ENCODE measurements at regions not wholly inside any gene's neighbourhood (a gene's known extent, or its start where the extent isn't known, plus 50 kb on each side); places are given as distances from the start of the nearest gene placed in this dataset.

DNA sequence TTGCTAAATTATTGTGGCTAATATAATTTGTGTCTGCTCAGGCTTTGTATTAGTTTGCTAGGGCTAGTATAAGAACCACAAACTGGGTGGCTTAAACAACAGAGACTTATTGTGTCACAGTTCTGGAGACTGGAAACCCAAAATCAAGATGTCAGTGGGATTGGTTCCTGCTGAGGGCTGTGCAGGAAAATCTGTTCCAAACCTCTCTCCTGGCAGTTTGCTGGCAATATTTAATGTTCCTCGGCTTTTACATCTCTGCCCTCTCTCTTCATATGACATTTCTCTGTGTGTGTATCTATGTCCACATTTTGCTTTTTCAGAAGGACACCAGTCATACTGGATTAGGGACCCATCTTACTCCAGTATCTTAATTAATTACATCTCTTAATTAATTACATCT, 498.8 kb upstream of the CD180 start:
- no peak for TF ChIP-seq CTCF (IDR thresholded peaks at IDR 0.05; ENCODE audit: low read depth, low read length)
- H3K27ac ChIP-seq: no peak overlapping the region
- H3K9me3 ChIP-seq (ENCODE audit: severe bottlenecking): no peaks in the 10 kb centered on the region
- no peak overlapping the region for H3K4me3 ChIP-seq (ENCODE audit: low read depth, low read length)
- H3K27me3 ChIP-seq (ENCODE audit: insufficient read depth, low read depth, severe bottlenecking): no peaks in the 10 kb centered on the region
- no peak for DNase-seq
- H3K36me3 ChIP-seq: no peaks in the 10 kb centered on the region

DNA sequence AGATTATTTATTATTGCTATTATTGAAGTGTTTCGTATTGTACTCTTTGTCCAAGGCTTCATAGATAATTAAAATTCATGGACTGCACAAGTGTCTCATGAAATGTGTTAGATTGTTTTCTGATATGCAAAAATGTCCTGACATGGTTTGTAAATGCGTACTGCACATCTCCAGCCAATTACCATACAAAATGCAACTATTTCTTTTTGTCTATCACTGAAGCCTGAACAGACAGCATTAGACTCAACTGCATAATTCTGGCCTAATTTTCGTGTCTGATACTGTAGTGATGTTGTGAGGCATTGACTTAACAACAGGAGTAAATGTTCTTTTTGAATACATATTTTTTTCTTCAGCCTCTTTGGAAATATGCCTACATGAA, 498.2 kb upstream of the CD180 start:
- no peak for DNase-seq
- H3K9me3 ChIP-seq (ENCODE audit: severe bottlenecking): no peaks in the 10 kb centered on the region
- TF ChIP-seq CTCF (IDR thresholded peaks at IDR 0.05; ENCODE audit: low read depth, low read length): no peak
- H3K36me3 ChIP-seq: no peaks in the 10 kb centered on the region
- H3K27me3 ChIP-seq (ENCODE audit: insufficient read depth, low read depth, severe bottlenecking): no peaks in the 10 kb centered on the region
- no peak overlapping the region for H3K27ac ChIP-seq
- H3K4me3 ChIP-seq (ENCODE audit: low read depth, low read length): no peak overlapping the region

- TF ChIP-seq CTCF (IDR thresholded peaks at IDR 0.05; ENCODE audit: low read depth, low read length): no peak
- H3K9me3 ChIP-seq (ENCODE audit: severe bottlenecking): no peaks in the 10 kb centered on the region
- no peak overlapping the region for H3K27ac ChIP-seq
- no peak overlapping the region for H3K4me3 ChIP-seq (ENCODE audit: low read depth, low read length)
- no peaks in the 10 kb centered on the region for H3K27me3 ChIP-seq (ENCODE audit: insufficient read depth, low read depth, severe bottlenecking)
- no peak for DNase-seq
- no peaks in the 10 kb centered on the region for H3K36me3 ChIP-seq
These were observed 497.6 kb upstream of the CD180 start for GRCh38 chr5:67693956-67694809.

DNA sequence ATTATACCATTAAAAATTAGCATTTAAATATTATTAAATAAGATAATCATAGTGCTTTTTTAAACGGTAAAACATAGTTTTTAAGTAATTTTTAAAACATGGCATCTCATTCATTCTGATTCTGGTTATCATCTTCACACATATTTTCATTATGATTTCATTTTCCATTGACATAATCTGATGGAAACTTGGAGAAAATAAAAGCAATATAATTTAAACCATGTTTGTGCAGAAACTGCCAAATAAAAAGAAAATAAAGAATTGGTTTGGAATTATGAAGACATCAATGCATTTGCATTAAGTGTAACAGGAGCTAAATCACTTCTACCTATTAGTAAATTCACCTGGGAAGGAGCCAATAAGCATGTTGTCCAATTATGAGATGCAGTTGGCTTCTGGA, 490.1 kb upstream of the CD180 start:
- H3K36me3 ChIP-seq: no peaks in the 10 kb centered on the region
- no peak overlapping the region for H3K27ac ChIP-seq
- no peaks in the 10 kb centered on the region for H3K27me3 ChIP-seq (ENCODE audit: insufficient read depth, low read depth, severe bottlenecking)
- no peak for TF ChIP-seq CTCF (IDR thresholded peaks at IDR 0.05; ENCODE audit: low read depth, low read length)
- no peaks in the 10 kb centered on the region for H3K9me3 ChIP-seq (ENCODE audit: severe bottlenecking)
- DNase-seq: no peak
- H3K4me3 ChIP-seq (ENCODE audit: low read depth, low read length): no peak overlapping the region

DNA sequence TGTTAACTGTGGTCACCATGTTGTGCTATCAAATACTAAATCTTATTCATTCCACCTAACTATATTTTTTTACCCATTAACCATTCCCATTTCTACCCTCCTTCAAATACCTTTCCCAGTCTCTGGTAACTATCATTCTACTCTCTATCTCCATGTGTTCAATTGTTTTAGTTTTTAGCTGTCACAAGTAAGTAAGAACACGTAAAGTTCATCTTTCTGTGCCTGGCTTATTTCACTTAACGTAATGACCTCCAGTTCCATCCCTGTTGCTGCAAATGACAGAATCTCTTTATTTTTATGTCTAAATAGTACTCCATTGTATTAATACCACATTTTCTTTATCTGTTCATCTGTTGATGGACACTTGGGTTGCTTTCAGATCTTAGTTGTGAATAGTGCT, 485.1 kb upstream of the CD180 start:
- Histone ChIP-seq H3K9me3 (ENCODE audit: severe bottlenecking) (no peaks in the 10 kb centered on the region), H3K4me3 (ENCODE audit: low read depth, low read length) (no peak overlapping the region), H3K27me3 (ENCODE audit: insufficient read depth, low read depth, severe bottlenecking) (no peaks in the 10 kb centered on the region), H3K27ac (no peak overlapping the region), H3K36me3 (no peaks in the 10 kb centered on the region)
- DNase-seq: no peak
- no peak for TF ChIP-seq CTCF (IDR thresholded peaks at IDR 0.05; ENCODE audit: low read depth, low read length)

DNA sequence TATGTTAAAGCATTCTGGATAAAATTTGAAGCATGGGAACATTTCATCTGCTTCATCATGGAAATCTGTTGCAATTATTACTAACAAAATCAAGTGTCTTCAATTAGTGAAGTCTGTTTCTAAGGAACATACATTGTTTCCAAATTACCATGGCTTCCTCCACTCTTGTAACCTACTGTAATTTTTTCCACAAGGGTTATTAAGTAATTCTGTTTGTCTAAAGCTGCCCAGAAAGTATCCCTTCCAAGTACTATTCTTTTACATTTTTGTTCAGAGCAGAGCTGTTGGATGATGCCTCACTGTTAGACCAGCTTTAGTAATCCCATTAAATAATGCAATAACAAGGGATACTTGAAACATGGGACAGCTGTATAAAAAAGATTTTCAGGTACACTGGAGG, 483.5 kb upstream of the CD180 start:
- Histone ChIP-seq H3K4me3 (ENCODE audit: low read depth, low read length) (no peak overlapping the region), H3K9me3 (ENCODE audit: severe bottlenecking) (no peaks in the 10 kb centered on the region), H3K36me3 (no peaks in the 10 kb centered on the region), H3K27ac (no peak overlapping the region), H3K27me3 (ENCODE audit: insufficient read depth, low read depth, severe bottlenecking) (no peaks in the 10 kb centered on the region)
- DNase-seq: no peak
- TF ChIP-seq CTCF (IDR thresholded peaks at IDR 0.05; ENCODE audit: low read depth, low read length): no peak

Data from WERI-Rb-1 (cell line).